Mesodermal cell (in vitro differentiated cells): ENCODE measurements at regions not wholly inside any gene's neighbourhood (a gene's known extent, or its start where the extent isn't known, plus 50 kb on each side); places are given as distances from the start of the nearest gene placed in this dataset.
"Not testable (repeated sequence)": the region's sequence is repeated elsewhere in the genome, so short reads cannot be mapped to it uniquely, and the experiment has no call there.

Source experiments
- H3K27ac ChIP-seq: 2 replicates; pipeline ENCODE4 v1.7.0; 2013; ENCODE audit warnings: mild to moderate bottlenecking, low read depth, low read length, moderate library complexity; ENCODE audit not compliant: severe bottlenecking
- H3K36me3 ChIP-seq: 2 replicates; pipeline ENCODE4 v1.7.1; 2013; ENCODE audit warnings: mild to moderate bottlenecking, low read length, moderate library complexity; ENCODE audit not compliant: control insufficient read depth, insufficient read depth
- H3K4me1 ChIP-seq: one replicate; pipeline ENCODE4 v1.7.1; 2013; ENCODE audit warnings: mild to moderate bottlenecking, low read length; ENCODE audit not compliant: insufficient read depth, control insufficient read depth, poor library complexity, severe bottlenecking
- H3K4me3 ChIP-seq: 2 replicates; pipeline ENCODE4 v1.7.0; 2013; ENCODE audit warnings: low read length, control low read depth, mild to moderate bottlenecking; ENCODE audit not compliant: insufficient read depth, poor library complexity, severe bottlenecking; ENCODE audit errors: extremely low read depth
- H3K9me3 ChIP-seq: 2 replicates; pipeline ENCODE4 v1.7.1; 2013; ENCODE audit warnings: mild to moderate bottlenecking, low read length, moderate library complexity; ENCODE audit not compliant: control insufficient read depth
- WGBS, 2 experiments: methylation state at CpG; one replicate each; pipeline ENCODE4 v1.1.5; 2013; ENCODE audit warnings: missing lambda C conversion rate in 2 of 2; ENCODE audit not compliant: insufficient coverage in 2 of 2; 5-methylcytosine and 5-hydroxymethylcytosine counted together

GRCh38 chr7:41567031-41567730 lies 135.7 kb downstream of the INHBA start:
- WGBS, 2 experiments, result no CpG with 5 or more reads among the region's 1 CpG
- H3K4me3 ChIP-seq, result no peak overlapping the region
- no peaks in the 10 kb centered on the region for H3K36me3 ChIP-seq
- H3K27ac ChIP-seq, result no peak overlapping the region
- no peaks in the 10 kb centered on the region for H3K9me3 ChIP-seq
- H3K4me1 ChIP-seq, result no peaks in the 10 kb centered on the region

GRCh38 chr7:41566581-41566980 lies 136.3 kb downstream of the INHBA start:
- H3K27ac ChIP-seq, result no peak overlapping the region

GRCh38 chr7:41565655-41566054 lies 137.2 kb downstream of the INHBA start:
- WGBS, 2 experiments, result 74 to 79% methylated on average over 2 to 4 of the region's 4 CpGs
- no peaks in the 10 kb centered on the region for H3K36me3 ChIP-seq
- H3K4me1 ChIP-seq, result no peaks in the 10 kb centered on the region
- H3K4me3 ChIP-seq, result no peak overlapping the region
- no peak overlapping the region for H3K27ac ChIP-seq
- no peaks in the 10 kb centered on the region for H3K9me3 ChIP-seq

More at GRCh38 chr7:41566581-41566980, 136.3 kb downstream of the INHBA start:
- H3K4me1 ChIP-seq, result no peaks in the 10 kb centered on the region
- no peaks in the 10 kb centered on the region for H3K36me3 ChIP-seq
- 91 to 100% methylated on average over 2 to 3 of the region's 4 CpGs for WGBS, 2 experiments
- no peak overlapping the region for H3K4me3 ChIP-seq
- H3K9me3 ChIP-seq, result no peaks in the 10 kb centered on the region

- no peaks in the 10 kb centered on the region for H3K9me3 ChIP-seq
- no peaks in the 10 kb centered on the region for H3K4me1 ChIP-seq
- no peaks in the 10 kb centered on the region for H3K36me3 ChIP-seq
- WGBS, 2 experiments, result 86 to 100% methylated on average over 1 of the region's 3 CpGs
- no peak overlapping the region for H3K27ac ChIP-seq
- H3K4me3 ChIP-seq, result no peak overlapping the region
Observed at GRCh38 chr7:41559426-41559825, 143.5 kb downstream of the INHBA start.

GRCh38 chr7:41554481-41554880 lies 148.4 kb downstream of the INHBA start:
- H3K4me3 ChIP-seq, result no peak overlapping the region
- no peaks in the 10 kb centered on the region for H3K4me1 ChIP-seq
- H3K27ac ChIP-seq, result no peak overlapping the region
- H3K9me3 ChIP-seq, result no peaks in the 10 kb centered on the region
- H3K36me3 ChIP-seq, result no peaks in the 10 kb centered on the region

- not testable (repeated sequence) for H3K9me3 ChIP-seq, H3K36me3 ChIP-seq, H3K4me3 ChIP-seq, H3K4me1 ChIP-seq, H3K27ac ChIP-seq
Observed at GRCh38 chr7:41550046-41550445, 152.8 kb downstream of the INHBA start.

GRCh38 chr7:41544241-41544640 lies 158.6 kb downstream of the INHBA start:
- Histone ChIP-seq H3K9me3 (no peaks in the 10 kb centered on the region), H3K36me3 (no peaks in the 10 kb centered on the region), H3K4me1 (no peaks in the 10 kb centered on the region), H3K4me3 (no peak overlapping the region), H3K27ac (no peak overlapping the region)
- 100% methylated on average over 1 of the region's 5 CpGs; no CpG with 5 or more reads in 1 of the 2 experiments for WGBS, 2 experiments

GRCh38 chr7:41540601-41541000 lies 162.3 kb downstream of the INHBA start:
- 67 to 100% methylated on average over 1 to 2 of the region's 3 CpGs for WGBS, 2 experiments
- Histone ChIP-seq H3K36me3 (no peaks in the 10 kb centered on the region), H3K4me1 (no peaks in the 10 kb centered on the region), H3K27ac (no peak overlapping the region), H3K9me3 (no peaks in the 10 kb centered on the region), H3K4me3 (no peak overlapping the region)

- Histone ChIP-seq H3K4me1 (no peaks in the 10 kb centered on the region), H3K36me3 (no peaks in the 10 kb centered on the region), H3K4me3 (no peak overlapping the region), H3K27ac (no peak overlapping the region), H3K9me3 (no peaks in the 10 kb centered on the region)
- 57 to 67% methylated on average over 1 to 2 of the region's 8 CpGs for WGBS, 2 experiments
Observed at GRCh38 chr7:41538810-41539724, 163.8 kb downstream of the INHBA start.

GRCh38 chr7:41536873-41537665 lies 165.8 kb downstream of the INHBA start:
- no peaks in the 10 kb centered on the region for H3K4me1 ChIP-seq
- no peak overlapping the region for H3K4me3 ChIP-seq
- no peaks in the 10 kb centered on the region for H3K9me3 ChIP-seq
- H3K27ac ChIP-seq, result no peak overlapping the region
- H3K36me3 ChIP-seq, result no peaks in the 10 kb centered on the region
- WGBS, 2 experiments, result 86 to 93% methylated on average over 8 to 9 of the region's 9 CpGs
